CD4-positive, alpha-beta T cell treated with Interferon gamma for 1 hour (primary cell): ENCODE measurements at regions not wholly inside any gene's neighbourhood (a gene's known extent, or its start where the extent isn't known, plus 50 kb on each side); places are given as distances from the start of the nearest gene placed in this dataset.

Source experiments
- DNase-seq: peaks from one replicate; pipeline ENCODE4 v3.0.0-alpha.2; 2020

- DNase-seq = no peak
These were observed 1211.5 kb downstream of the PCDH17 start for GRCh38 chr13:58843071-58843470.

- no peak for DNase-seq
These were observed 1212.0 kb downstream of the PCDH17 start for GRCh38 chr13:58843567-58843966.

GRCh38 chr13:58850161-58850560 lies 1218.6 kb downstream of the PCDH17 start:
- DNase-seq = no peak

- no peak for DNase-seq
These were observed 1220.5 kb downstream of the PCDH17 start for GRCh38 chr13:58852076-58852475.

GRCh38 chr13:58855283-58855682 lies 1223.7 kb downstream of the PCDH17 start:
- DNase-seq = no peak

- no peak for DNase-seq
These were observed 1227.4 kb downstream of the PCDH17 start for GRCh38 chr13:58858870-58859371.

- DNase-seq = no peak
These were observed 1233.7 kb downstream of the PCDH17 start for GRCh38 chr13:58865286-58865685.

GRCh38 chr13:58869566-58869965 lies 1238.0 kb downstream of the PCDH17 start:
- DNase-seq = no peak

- no peak for DNase-seq
These were observed 1244.9 kb downstream of the PCDH17 start for GRCh38 chr13:58876473-58876872.

GRCh38 chr13:58879114-58879513 lies 1247.6 kb downstream of the PCDH17 start:
- DNase-seq = no peak

- DNase-seq = no peak
These were observed 1251.0 kb downstream of the PCDH17 start for GRCh38 chr13:58882516-58882915.

- no peak for DNase-seq
These were observed 1251.9 kb downstream of the PCDH17 start for GRCh38 chr13:58883405-58883804.

- no peak for DNase-seq
These were observed 1253.0 kb downstream of the PCDH17 start for GRCh38 chr13:58884353-58885209.

GRCh38 chr13:58889474-58889873 lies 1257.9 kb downstream of the PCDH17 start:
- no peak for DNase-seq

GRCh38 chr13:58893396-58893795 lies 1261.9 kb downstream of the PCDH17 start:
- DNase-seq = no peak

- no peak for DNase-seq
These were observed 1257.3 kb downstream of the DIAPH3 start for GRCh38 chr13:58906329-58907007.

- no peak for DNase-seq
These were observed 1256.4 kb downstream of the DIAPH3 start for GRCh38 chr13:58907347-58907746.

GRCh38 chr13:58908019-58908679 lies 1255.6 kb downstream of the DIAPH3 start:
- DNase-seq = no peak

- no peak for DNase-seq
These were observed 1244.2 kb downstream of the DIAPH3 start for GRCh38 chr13:58919551-58919950.

GRCh38 chr13:58921129-58921528 lies 1242.6 kb downstream of the DIAPH3 start:
- DNase-seq = no peak

GRCh38 chr13:58926858-58927257 lies 1236.9 kb downstream of the DIAPH3 start:
- DNase-seq = no peak

GRCh38 chr13:58933475-58933874 lies 1230.3 kb downstream of the DIAPH3 start:
- DNase-seq = no peak

GRCh38 chr13:58935689-58936088 lies 1228.0 kb downstream of the DIAPH3 start:
- DNase-seq = no peak

GRCh38 chr13:58946274-58946673 lies 1217.5 kb downstream of the DIAPH3 start:
- DNase-seq = no peak
